ENCODE measurements at regions not wholly inside any gene's neighbourhood (a gene's known extent, or its start where the extent isn't known, plus 50 kb on each side); places are given as distances from the start of the nearest gene placed in this dataset.

DNA sequence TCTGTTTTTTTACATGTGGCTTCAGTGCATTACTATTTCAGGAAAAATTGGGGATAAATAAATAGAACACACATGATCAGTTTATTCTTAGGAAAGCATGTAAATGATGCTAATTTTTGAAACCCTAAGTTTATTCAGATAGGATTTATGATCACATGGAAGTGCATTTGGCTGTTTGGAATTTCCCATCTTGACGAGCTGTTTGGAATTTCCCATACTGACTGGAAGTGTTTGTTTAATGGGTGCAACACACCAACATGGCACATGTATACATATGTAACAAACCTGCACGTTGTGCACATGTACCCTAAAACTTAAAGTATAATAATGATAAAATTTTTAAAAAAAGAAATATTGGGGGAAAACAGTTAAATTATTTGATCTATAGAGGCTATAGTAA lies 79.5 kb downstream of the COL6A6 start:
- no peaks in the 10 kb centered on the region for H3K36me3 ChIP-seq (ENCODE audit: control insufficient read depth in 4 of 4, insufficient read depth in 3 of 4, low read depth in 1 of 4, low read length in 3 of 4)
- no peak overlapping the region for H3K4me3 ChIP-seq (ENCODE audit: low read depth in 1 of 3, low read length in 3 of 3)
- H3K9ac ChIP-seq (ENCODE audit: low read depth in 1 of 2, low read length in 2 of 2): no peak overlapping the region
- TF ChIP-seq EGR1 (IDR thresholded peaks at IDR 0.05; ENCODE audit: low read depth in 2 of 2) (no peak), FOXA2 (IDR thresholded peaks at IDR 0.05) (no peak), YY1 (IDR thresholded peaks at IDR 0.05) (no peak), HNF4G (IDR thresholded peaks at IDR 0.05) (no peak), NR2F2 (IDR thresholded peaks at IDR 0.05) (no peak), FOXA1 (IDR thresholded peaks at IDR 0.05) (no peak), JUND (IDR thresholded peaks at IDR 0.05) (no peak)
- TF ChIP-seq, protein P1, sequence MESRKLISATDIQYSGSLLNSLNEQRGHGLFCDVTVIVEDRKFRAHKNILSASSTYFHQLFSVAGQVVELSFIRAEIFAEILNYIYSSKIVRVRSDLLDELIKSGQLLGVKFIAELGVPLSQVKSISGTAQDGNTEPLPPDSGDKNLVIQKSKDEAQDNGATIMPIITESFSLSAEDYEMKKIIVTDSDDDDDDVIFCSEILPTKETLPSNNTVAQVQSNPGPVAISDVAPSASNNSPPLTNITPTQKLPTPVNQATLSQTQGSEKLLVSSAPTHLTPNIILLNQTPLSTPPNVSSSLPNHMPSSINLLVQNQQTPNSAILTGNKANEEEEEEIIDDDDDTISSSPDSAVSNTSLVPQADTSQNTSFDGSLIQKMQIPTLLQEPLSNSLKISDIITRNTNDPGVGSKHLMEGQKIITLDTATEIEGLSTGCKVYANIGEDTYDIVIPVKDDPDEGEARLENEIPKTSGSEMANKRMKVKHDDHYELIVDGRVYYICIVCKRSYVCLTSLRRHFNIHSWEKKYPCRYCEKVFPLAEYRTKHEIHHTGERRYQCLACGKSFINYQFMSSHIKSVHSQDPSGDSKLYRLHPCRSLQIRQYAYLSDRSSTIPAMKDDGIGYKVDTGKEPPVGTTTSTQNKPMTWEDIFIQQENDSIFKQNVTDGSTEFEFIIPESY (IDR thresholded peaks at IDR 0.05): no peak
- TF ChIP-seq, protein P2, sequence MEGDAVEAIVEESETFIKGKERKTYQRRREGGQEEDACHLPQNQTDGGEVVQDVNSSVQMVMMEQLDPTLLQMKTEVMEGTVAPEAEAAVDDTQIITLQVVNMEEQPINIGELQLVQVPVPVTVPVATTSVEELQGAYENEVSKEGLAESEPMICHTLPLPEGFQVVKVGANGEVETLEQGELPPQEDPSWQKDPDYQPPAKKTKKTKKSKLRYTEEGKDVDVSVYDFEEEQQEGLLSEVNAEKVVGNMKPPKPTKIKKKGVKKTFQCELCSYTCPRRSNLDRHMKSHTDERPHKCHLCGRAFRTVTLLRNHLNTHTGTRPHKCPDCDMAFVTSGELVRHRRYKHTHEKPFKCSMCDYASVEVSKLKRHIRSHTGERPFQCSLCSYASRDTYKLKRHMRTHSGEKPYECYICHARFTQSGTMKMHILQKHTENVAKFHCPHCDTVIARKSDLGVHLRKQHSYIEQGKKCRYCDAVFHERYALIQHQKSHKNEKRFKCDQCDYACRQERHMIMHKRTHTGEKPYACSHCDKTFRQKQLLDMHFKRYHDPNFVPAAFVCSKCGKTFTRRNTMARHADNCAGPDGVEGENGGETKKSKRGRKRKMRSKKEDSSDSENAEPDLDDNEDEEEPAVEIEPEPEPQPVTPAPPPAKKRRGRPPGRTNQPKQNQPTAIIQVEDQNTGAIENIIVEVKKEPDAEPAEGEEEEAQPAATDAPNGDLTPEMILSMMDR (IDR thresholded peaks at IDR 0.05; ENCODE audit: low read depth, low read length, missing input control): no peak
- no peak overlapping the region for H3K27ac ChIP-seq (ENCODE audit: low read depth in 1 of 2, low read length in 2 of 2)
- H3K9me3 ChIP-seq (ENCODE audit: control insufficient read depth in 4 of 4, low read length in 3 of 4): peaks cover 0 to 2% (median 0%) of the 10 kb centered on the region in 4 donors
- no peaks in the 10 kb centered on the region for H3K27me3 ChIP-seq (ENCODE audit: control insufficient read depth in 4 of 4, insufficient read depth in 4 of 4, low read length in 3 of 4)
- no peaks in the 10 kb centered on the region for H3K4me1 ChIP-seq (ENCODE audit: control insufficient read depth in 4 of 4, insufficient read depth in 4 of 4, low read length in 3 of 4)
- DNase-seq (ENCODE audit: low spot score): no peak
- 48% methylated on average over 2 of the region's 2 CpGs for WGBS

DNA sequence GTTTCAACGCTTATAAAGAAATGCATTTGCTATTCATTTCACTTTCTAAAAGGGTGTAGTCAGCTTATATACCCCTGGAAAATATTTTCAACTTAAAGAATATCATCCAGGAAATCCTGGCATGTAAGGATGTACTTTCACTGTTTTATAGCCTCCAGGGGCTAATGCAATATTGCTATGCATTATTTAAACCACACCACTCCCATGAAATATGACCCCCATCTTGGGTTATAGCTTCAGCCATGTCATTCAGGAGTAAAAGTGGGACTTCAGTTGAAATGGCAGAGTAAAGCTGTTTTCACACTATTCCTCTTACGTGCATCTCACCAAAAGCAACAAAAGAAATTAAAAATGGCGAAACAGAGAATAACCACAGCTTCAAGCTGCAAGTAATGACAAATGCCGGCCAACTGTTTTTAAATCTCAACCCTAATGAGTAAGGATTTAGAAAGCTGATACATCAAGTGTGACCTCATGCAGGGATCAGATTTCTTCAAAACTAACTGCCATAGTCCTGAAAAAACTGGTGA lies 84.5 kb downstream of the COL6A6 start:
- peaks cover 0 to 2% (median 0%) of the 10 kb centered on the region in 4 donors for H3K9me3 ChIP-seq (ENCODE audit: control insufficient read depth in 4 of 4, low read length in 3 of 4)
- DNase-seq (ENCODE audit: low spot score): no peak
- H3K4me3 ChIP-seq (ENCODE audit: low read depth in 1 of 3, low read length in 3 of 3): no peak overlapping the region
- no peaks in the 10 kb centered on the region for H3K27me3 ChIP-seq (ENCODE audit: control insufficient read depth in 4 of 4, insufficient read depth in 4 of 4, low read length in 3 of 4)
- WGBS: 87% methylated on average over 4 of the region's 4 CpGs
- no peak for TF ChIP-seq JUND (IDR thresholded peaks at IDR 0.05)
- TF ChIP-seq, protein P1 (IDR thresholded peaks at IDR 0.05): no peak
- TF ChIP-seq EGR1 (IDR thresholded peaks at IDR 0.05; ENCODE audit: low read depth in 2 of 2): no peak
- TF ChIP-seq FOXA1 (IDR thresholded peaks at IDR 0.05): no peak
- TF ChIP-seq YY1 (IDR thresholded peaks at IDR 0.05): no peak
- no peak for TF ChIP-seq HNF4G (IDR thresholded peaks at IDR 0.05)
- TF ChIP-seq RXRA (IDR thresholded peaks at IDR 0.05): no peak
- TF ChIP-seq, protein P3, sequence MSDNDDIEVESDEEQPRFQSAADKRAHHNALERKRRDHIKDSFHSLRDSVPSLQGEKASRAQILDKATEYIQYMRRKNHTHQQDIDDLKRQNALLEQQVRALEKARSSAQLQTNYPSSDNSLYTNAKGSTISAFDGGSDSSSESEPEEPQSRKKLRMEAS (IDR thresholded peaks at IDR 0.05): no peak
- TF ChIP-seq RAD21 (IDR thresholded peaks at IDR 0.05): no peak
- TF ChIP-seq FOXA2 (IDR thresholded peaks at IDR 0.05): no peak
- no peak for TF ChIP-seq HNF4A (conservative IDR thresholded peaks at IDR 0.05)
- no peak for TF ChIP-seq TAF1 (conservative IDR thresholded peaks at IDR 0.05)
- H3K27ac ChIP-seq (ENCODE audit: low read depth in 1 of 2, low read length in 2 of 2): no peak overlapping the region
- H3K36me3 ChIP-seq (ENCODE audit: control insufficient read depth in 4 of 4, insufficient read depth in 3 of 4, low read depth in 1 of 4, low read length in 3 of 4): no peaks in the 10 kb centered on the region
- H3K4me1 ChIP-seq (ENCODE audit: control insufficient read depth in 4 of 4, insufficient read depth in 4 of 4, low read length in 3 of 4): no peaks in the 10 kb centered on the region
- no peak overlapping the region for H3K9ac ChIP-seq (ENCODE audit: low read depth in 1 of 2, low read length in 2 of 2)

Data from liver (tissue), 8 donors.